HS-5 (cell line): ENCODE measurements at regions not wholly inside any gene's neighbourhood (a gene's known extent, or its start where the extent isn't known, plus 50 kb on each side); places are given as distances from the start of the nearest gene placed in this dataset.

ENCODE experiments used
- DNase-seq: peaks from one replicate; pipeline ENCODE4 v3.0.0-alpha.2; 2012; ENCODE audit warnings: low read depth

- DNase-seq, result no peak
Observed at GRCh38 chr5:159821461-159821940, 94.8 kb upstream of the ADRA1B start.

- DNase-seq, result no peak
Observed at GRCh38 chr5:159824188-159825161, 91.8 kb upstream of the ADRA1B start.

GRCh38 chr5:159825551-159826051, 90.7 kb upstream of the ADRA1B start:
- no peak for DNase-seq

- peak; percentile 19 for DNase-seq
Observed at GRCh38 chr5:159826351-159827214, 89.7 kb upstream of the ADRA1B start.

GRCh38 chr5:159827861-159828260, 88.4 kb upstream of the ADRA1B start:
- DNase-seq, result no peak

DNA sequence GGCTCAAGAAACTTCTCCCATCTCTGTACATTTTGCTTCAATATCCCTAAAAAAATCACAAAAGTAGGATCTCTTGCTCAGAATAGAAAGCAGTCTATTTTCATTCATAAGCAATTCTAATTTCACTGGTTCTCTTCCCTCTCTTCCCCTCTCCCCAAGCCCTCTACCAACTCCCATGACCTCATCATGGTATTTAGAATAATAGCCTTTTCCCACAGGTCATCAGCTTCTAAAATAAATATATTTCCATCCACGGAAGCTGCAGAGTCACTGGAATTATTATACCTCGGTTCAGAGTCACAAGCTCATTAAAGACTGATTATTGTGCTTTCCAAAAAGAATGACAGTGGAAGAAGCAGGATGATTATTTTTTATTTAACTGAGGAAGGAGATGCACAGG, 84.2 kb upstream of the ADRA1B start:
- no peak for DNase-seq

GRCh38 chr5:159833088-159833487, 83.2 kb upstream of the ADRA1B start:
- no peak for DNase-seq

DNA sequence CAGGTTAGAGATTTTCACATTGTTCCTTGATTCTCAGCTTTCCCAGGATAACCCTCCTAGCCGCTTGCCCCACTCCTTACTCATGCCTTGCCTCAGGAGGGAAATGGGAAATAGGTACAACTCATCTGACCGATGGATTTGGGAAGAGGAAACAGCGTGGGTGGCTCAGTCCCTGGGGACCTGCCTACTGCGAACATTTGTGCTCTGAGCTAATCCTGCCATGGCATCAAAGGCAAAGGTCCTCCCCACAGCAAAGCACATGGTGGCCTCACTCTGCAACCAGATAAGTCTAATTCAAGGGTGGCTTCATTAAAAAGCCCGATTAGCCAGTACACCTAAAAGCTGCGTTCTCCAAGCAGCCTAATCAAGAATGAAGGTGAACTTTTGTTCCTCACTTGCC, 82.4 kb upstream of the ADRA1B start:
- no peak for DNase-seq

GRCh38 chr5:159835548-159835947, 80.7 kb upstream of the ADRA1B start:
- DNase-seq, result no peak

DNA sequence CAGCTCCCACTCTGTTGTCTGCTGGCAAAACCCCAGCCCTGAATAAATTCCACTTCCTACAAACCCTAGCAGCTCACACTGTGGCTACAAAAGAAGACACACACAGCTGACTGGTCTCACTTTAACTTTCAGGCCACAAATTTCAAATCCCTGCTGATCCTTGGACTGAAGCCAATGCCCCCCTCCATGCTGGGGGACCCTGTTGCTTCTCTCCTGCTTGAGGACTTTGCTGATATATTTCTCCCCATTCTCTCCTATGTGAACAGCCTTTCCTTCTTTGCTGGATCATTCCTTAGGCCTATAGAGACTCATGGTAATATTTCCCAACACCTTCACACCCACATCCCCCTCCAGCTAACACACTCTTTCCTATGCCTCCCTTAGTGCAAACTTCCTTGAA, 79.6 kb upstream of the ADRA1B start:
- no peak for DNase-seq

- DNase-seq, result no peak
Observed at GRCh38 chr5:159837860-159838259, 78.4 kb upstream of the ADRA1B start.

DNA sequence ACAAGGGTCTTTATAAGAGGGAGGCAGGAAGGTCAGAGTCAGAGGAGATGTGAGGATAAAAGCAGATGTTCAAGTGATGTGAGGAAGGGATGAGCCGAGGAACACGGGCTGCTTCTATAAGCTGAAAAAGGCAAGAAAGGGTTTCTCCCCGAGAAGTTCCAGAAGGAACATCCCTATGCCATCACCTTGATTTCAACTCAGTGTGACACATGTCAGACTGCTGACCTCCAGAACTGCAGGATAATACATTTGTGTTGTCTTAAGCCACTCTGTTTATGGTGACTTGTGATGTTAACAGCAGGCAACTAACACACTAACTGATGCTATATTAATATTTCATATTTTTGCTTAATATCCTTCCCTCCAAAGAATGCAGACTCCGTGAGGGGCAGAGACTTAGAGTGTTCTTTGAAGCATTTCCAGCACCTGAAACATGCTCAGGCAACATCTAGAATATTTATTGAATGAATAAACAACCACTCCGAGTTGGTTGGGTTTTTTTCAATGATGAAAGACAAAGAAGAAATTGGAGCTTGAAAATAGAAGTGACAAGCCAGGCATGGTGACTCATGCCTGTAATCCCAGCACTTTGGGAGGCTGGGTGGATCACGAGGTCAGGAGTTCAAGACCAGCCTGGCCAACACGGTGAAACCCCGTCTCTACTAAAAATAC, 77.6 kb upstream of the ADRA1B start:
- no peak for DNase-seq

DNA sequence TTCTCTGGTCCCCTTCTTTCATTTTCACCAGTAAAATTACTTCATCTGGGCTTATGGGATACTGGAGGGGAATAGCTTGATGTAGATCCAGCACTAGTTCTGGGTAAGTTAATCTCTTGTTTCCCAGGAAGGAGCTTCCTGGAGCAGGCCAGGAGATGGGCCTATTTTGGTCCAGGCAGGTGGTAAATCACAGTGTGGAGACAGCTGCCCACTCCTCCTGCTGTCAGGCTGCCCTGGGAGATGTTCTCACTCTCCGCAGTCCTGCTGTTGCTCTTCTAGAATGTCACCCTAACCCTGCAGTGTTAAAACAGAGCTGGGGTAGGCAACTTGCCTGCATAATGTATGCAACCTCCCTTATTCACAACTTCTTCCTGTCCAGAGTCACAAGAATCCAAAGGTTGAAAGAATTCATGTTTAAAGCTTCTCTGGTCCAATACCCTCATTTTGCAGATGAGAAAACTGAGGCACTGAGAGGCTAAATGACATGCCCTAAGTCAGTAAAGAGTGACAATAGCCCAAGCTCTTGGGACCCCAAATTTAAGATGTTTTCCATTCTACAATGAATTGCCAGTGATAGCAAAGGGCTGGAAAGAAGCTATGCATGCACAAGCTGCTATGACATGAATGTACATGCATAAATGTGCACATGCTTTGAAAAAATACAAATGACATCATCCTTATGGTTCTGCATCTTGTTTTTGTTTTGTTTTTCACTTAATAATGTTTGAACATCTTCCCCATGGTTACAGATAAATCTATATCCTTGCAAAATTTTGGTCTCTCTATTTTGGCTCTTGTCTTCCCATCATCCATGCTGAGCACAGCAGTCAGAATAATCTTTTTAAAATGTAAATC, 71.8 kb upstream of the ADRA1B start:
- no peak for DNase-seq

DNA sequence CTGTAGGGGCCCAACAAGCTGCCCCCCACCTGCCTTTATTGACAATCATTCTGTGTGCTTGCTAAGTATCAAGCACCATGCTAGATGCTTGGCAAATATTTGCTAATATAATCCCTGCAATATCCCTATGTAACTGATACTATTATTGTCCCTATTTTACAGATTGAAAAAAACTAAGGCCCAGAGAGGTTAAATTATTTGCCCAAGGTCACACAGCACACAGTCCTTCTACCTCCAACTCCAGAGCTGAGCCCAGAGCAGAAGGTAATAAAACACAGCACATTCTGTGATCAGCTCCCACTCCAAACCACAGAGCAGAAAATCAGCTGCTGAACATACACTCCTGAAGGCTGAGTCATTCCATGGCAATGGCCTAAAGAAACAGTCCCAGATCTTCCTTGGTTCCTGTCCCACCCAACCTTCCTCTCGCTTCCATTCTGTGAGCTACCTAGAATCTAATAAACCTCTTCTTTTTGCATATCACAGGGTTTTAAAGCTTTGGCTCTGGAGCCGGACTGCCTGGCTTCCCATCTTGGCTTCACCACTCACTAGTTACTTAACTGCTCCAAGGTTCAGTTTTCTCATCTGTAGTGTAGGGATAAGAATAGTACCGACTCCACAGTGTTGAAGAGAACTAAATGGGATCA, 66.7 kb upstream of the ADRA1B start:
- DNase-seq, result peak; percentile 9

GRCh38 chr5:159850160-159850559, 66.1 kb upstream of the ADRA1B start:
- DNase-seq, result no peak

- no peak for DNase-seq
Observed at GRCh38 chr5:159851053-159851452, 65.2 kb upstream of the ADRA1B start.

GRCh38 chr5:159854916-159855315, 61.4 kb upstream of the ADRA1B start:
- DNase-seq, result no peak

- DNase-seq, result no peak
Observed at GRCh38 chr5:159855476-159856191, 60.6 kb upstream of the ADRA1B start.

GRCh38 chr5:159858871-159859270, 57.4 kb upstream of the ADRA1B start:
- no peak for DNase-seq

- DNase-seq, result no peak
Observed at GRCh38 chr5:159861086-159861485, 55.2 kb upstream of the ADRA1B start.
